Pancreas (tissue), 10 donors: ENCODE measurements at regions not wholly inside any gene's neighbourhood (a gene's known extent, or its start where the extent isn't known, plus 50 kb on each side); places are given as distances from the start of the nearest gene placed in this dataset.
A peak's percentile ranks its signal among the peaks of the same experiment; 100 is the strongest.

ENCODE experiments used
- ATAC-seq, 4 donors: fragments of 200-7000 bp; cut with Tn5 transposase; one replicate each; pipeline versions ENCODE4 v1.8.0 to v1.9.1; 2020; ENCODE audit warnings: mild to moderate bottlenecking in 4 of 4, moderate library complexity in 4 of 4
- DNase-seq, 6 donors: peaks; one replicate each; pipeline ENCODE4 v3.0.0-alpha.2; 2020
- FAIRE-seq: peaks from 2 replicates; lab custom pipeline; 2012; peaks lifted over from hg19 to GRCh38; lab: Jason Lieb, UNC
- H3K27ac ChIP-seq, 4 donors: fragments of 200-600 bp; sonication (generic); 1 replicate in 3 of 4; 2 replicates in 1 of 4; pipeline versions ENCODE4 v1.5.0 to v1.8.0; 2020
- H3K27me3 ChIP-seq, 4 donors: fragments of 200-600 bp; one replicate each; pipeline ENCODE4 v1.8.0; 2021
- H3K36me3 ChIP-seq, 3 donors: fragments of 200-600 bp; sonication (generic) in 1 of 3; one replicate each; pipeline versions ENCODE4 v1.5.0 to v1.8.0; 2020 to 2021
- H3K4me1 ChIP-seq, 3 donors: fragments of 200-600 bp; one replicate each; pipeline ENCODE4 v1.8.0; 2021
- H3K4me3 ChIP-seq, 4 donors: fragments of 200-600 bp; sonication (generic) in 2 of 4; one replicate each; pipeline versions ENCODE4 v1.5.0 to v1.8.0; 2020 to 2021
- H3K9me3 ChIP-seq, 4 donors: fragments of 200-600 bp; one replicate each; pipeline ENCODE4 v1.8.0; 2021
- WGBS, 2 donors: extraction: QIAGEN DNeasy Blood & Tissue Kit; methylation state at CpG; one replicate each; pipeline ENCODE4 v1.1.7; 2013; 5-methylcytosine and 5-hydroxymethylcytosine counted together
- intact Hi-C, 3 donors: fragments of 100-400 bp; cut with DNase I; formaldehyde crosslinking; loops; one replicate each; pipeline versions ENCODE4 v1.11.1 to v1.14.2; 2022
- TF ChIP-seq, protein P1 (sequence below), 4 donors: fragments of 200-600 bp; sonication (generic) in 3 of 4; IDR thresholded peaks; one replicate each; pipeline versions ENCODE4 v1.5.0 to v1.8.0; 2021; ENCODE audit warnings: antibody characterized with exemption in 4 of 4
- donor health status: healthy with polysubstance abuse.
- donor health status: DM: no; HTN: no; CAD: no; lungs with moderate emphysema.
- donor health status: DM: no; HTN: no; CAD: no.
- donor health status: control.
- donor health status: control.
- donor health status: Bipolar disorder and iron deficiency.
- donor health status: DM: yes; HTN: yes; CAD: no.
- donor health status: DM: no; HTN: no; CAD: no.
- donor health status: DM: no; HTN: no; CAD: no.
- donor health status: DM: yes; HTN: yes; CAD: no.

DNA sequence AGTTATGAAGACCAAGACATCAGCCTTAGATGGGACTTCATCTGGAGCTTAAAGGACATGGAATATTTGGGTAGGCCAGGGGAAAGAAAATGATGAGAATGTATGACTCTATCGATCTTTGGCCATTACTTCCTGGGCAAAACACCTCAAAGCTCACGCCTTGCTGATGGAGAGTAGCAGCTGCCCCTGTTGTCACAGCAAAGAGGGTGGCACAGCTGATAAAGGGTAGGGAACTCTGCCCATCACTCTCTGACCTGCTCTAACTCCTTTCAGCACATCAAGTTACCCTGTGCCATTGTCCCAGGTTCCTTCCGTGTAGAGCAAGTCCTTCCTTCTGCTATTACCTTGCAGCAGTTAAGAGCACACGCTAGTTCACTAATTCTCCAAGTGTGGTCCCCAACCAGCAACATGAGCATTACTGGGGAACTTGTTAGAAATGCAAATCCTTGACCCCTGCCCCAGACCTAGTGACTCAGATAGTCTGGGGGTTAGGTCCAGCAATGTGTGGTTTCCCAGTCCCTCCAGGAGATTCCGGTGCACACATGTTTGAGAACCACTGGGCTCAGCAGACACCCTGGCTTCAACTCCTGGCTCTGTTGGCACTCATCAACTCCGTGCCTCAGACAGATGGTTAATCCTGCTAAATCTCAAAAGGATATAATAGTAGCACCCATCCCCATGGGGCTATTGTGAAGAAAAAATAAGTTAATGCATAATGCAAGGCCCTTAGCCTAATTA is 93.7 kb upstream of the EEA1 start:
- no peaks in the 10 kb centered on the region for H3K36me3 ChIP-seq
- no peaks in the 10 kb centered on the region for H3K9me3 ChIP-seq
- ATAC-seq, result no peak
- peaks cover 5 to 19% (median 15%) of the 10 kb centered on the region in 3 donors for H3K4me1 ChIP-seq
- no peak overlapping the region for H3K27ac ChIP-seq
- 88 to 91% methylated on average over 6 of the region's 6 CpGs for WGBS, 2 donors
- no peaks in the 10 kb centered on the region for H3K27me3 ChIP-seq
- intact Hi-C loops, result no loop called here
- no peak for FAIRE-seq
- no peak for DNase-seq
- H3K4me3 ChIP-seq, result no peak overlapping the region
- TF ChIP-seq, protein P1, sequence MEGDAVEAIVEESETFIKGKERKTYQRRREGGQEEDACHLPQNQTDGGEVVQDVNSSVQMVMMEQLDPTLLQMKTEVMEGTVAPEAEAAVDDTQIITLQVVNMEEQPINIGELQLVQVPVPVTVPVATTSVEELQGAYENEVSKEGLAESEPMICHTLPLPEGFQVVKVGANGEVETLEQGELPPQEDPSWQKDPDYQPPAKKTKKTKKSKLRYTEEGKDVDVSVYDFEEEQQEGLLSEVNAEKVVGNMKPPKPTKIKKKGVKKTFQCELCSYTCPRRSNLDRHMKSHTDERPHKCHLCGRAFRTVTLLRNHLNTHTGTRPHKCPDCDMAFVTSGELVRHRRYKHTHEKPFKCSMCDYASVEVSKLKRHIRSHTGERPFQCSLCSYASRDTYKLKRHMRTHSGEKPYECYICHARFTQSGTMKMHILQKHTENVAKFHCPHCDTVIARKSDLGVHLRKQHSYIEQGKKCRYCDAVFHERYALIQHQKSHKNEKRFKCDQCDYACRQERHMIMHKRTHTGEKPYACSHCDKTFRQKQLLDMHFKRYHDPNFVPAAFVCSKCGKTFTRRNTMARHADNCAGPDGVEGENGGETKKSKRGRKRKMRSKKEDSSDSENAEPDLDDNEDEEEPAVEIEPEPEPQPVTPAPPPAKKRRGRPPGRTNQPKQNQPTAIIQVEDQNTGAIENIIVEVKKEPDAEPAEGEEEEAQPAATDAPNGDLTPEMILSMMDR (IDR thresholded peaks at IDR 0.05), result no peak

DNA sequence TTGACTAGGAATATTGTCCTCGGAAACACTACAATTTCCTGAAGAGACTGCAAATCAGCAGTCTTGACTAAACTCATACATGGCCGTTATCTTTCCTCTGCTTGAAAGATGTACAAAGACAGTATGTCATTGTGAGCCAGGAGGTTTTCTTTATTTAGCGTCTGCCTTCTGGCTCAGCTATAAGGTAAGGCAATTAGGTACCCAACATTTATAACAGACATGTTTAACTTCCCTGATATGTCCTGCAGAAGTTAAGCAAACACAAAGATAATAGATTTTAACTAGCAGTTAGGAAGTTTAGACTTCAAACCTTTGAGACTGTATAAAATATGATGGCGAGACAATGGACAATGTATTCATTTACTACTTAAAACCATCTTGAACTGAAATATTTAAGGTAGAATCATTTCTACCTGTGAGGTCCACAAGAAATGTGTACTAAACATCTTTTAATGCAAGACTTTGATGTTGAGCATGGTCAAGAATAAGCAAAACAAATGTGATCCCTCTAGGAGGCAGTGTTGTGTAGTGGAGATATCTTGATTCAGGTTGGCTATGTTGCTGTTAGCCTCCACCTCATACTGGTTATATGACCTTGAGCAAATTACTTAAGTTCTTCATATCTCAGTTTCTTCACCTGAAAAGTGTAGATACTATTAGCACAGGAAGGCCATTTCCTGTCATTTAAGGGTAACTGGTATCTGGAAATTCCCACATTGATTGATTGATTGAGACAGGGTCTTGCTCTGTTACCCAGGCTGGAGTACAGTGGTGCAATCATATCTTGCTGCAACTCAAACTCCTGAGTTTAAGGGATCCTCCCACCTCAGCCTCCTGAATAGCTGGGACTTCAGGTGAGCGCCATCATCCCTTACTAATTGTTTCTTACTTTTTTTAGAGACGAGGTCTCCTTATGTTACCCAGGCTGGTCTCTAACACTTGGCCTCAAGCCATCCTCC is 96.3 kb upstream of the EEA1 start:
- no peak overlapping the region for H3K4me3 ChIP-seq
- H3K27me3 ChIP-seq, result no peaks in the 10 kb centered on the region
- WGBS, 2 donors, result 82 to 84% methylated on average over 6 of the region's 6 CpGs
- H3K36me3 ChIP-seq, result no peaks in the 10 kb centered on the region
- peak in 3 of 4 donors; percentile 77 to 81 (median 78) for ATAC-seq
- intact Hi-C loops, result no loop called here
- no peak for DNase-seq
- peaks cover 0 to 10% (median 3%) of the 10 kb centered on the region in 3 donors for H3K4me1 ChIP-seq
- TF ChIP-seq, protein P1 (IDR thresholded peaks at IDR 0.05), result peak in 1 of 4 donors; percentile 22
- no peak overlapping the region for H3K27ac ChIP-seq
- no peak for FAIRE-seq
- H3K9me3 ChIP-seq, result no peaks in the 10 kb centered on the region

DNA sequence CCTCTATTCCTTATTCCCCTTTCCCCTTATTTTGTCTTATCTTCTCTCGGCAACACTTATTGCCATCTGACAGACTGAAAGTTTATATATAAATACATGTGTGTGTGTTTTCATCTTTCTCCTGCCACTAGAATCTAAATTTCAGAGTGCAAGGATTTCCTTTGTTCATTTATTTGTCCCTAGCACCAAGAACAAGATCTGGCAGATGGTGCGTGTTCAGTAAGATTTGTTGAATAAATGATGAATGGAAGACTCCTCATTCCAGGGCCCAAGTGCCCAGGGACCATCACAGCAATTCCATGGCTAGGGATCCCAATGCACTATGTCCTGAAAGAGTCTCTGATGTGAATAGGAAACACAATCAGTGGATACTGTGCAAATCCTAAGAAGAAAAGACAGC is 97.9 kb upstream of the EEA1 start:
- no peaks in the 10 kb centered on the region for H3K9me3 ChIP-seq
- H3K36me3 ChIP-seq, result no peaks in the 10 kb centered on the region
- intact Hi-C loops, result no loop called here
- H3K4me1 ChIP-seq, result no peaks in the 10 kb centered on the region
- H3K27me3 ChIP-seq, result no peaks in the 10 kb centered on the region
- H3K4me3 ChIP-seq, result no peak overlapping the region
- ATAC-seq, result no peak
- 91 to 94% methylated on average over 2 of the region's 2 CpGs for WGBS, 2 donors
- no peak for DNase-seq
- TF ChIP-seq, protein P1 (IDR thresholded peaks at IDR 0.05), result no peak
- no peak overlapping the region for H3K27ac ChIP-seq
- FAIRE-seq, result no peak

GRCh38 chr12:93029091-93029490 is 100.0 kb upstream of the EEA1 start:
- no peak for ATAC-seq
- no peak overlapping the region for H3K4me3 ChIP-seq
- no peak for DNase-seq
- H3K9me3 ChIP-seq, result no peaks in the 10 kb centered on the region
- H3K36me3 ChIP-seq, result no peaks in the 10 kb centered on the region
- H3K27me3 ChIP-seq, result no peaks in the 10 kb centered on the region
- no peak for FAIRE-seq
- TF ChIP-seq, protein P1 (IDR thresholded peaks at IDR 0.05), result no peak
- no peaks in the 10 kb centered on the region for H3K4me1 ChIP-seq
- H3K27ac ChIP-seq, result no peak overlapping the region
- WGBS, 2 donors, result 58 to 60% methylated on average over 4 of the region's 4 CpGs
- intact Hi-C loops, result no loop called here
